K562 (cell line): ENCODE measurements at regions not wholly inside any gene's neighbourhood (a gene's known extent, or its start where the extent isn't known, plus 50 kb on each side); places are given as distances from the start of the nearest gene placed in this dataset.
A peak's percentile ranks its signal among the peaks of the same experiment; 100 is the strongest.

ENCODE experiments used
- C11orf30 ChIP-seq: fragments of 450-650 bp; IDR thresholded peaks from 2 replicates; pipeline ENCODE4 v1.6.1; 2016; ENCODE audit warnings: low read depth, mild to moderate bottlenecking
- FIP1L1 ChIP-seq: fragments of 200-400 bp; formaldehyde crosslinking; IDR thresholded peaks from 2 replicates; pipeline ENCODE4 v1.6.1; 2018; ENCODE audit warnings: mild to moderate bottlenecking, low read depth, low read length; ENCODE audit not compliant: poor library complexity, severe bottlenecking
- HOXB6 ChIP-seq: fragments of 250-450 bp; sonication (Bioruptor Pico); IDR thresholded peaks from 2 replicates; pipeline ENCODE4 v1.5.1; 2022; ENCODE audit warnings: mild to moderate bottlenecking, borderline replicate concordance
- MAFG ChIP-seq: fragments of 450-650 bp; conservative IDR thresholded peaks from 2 replicates; pipeline ENCODE4 v1.6.1; 2016; ENCODE audit warnings: missing genetic modification characterization, missing compliant biosample characterization
- NEUROD1 ChIP-seq: fragments of 150-350 bp; IDR thresholded peaks from 2 replicates; pipeline ENCODE4 v1.6.1; 2014; ENCODE audit warnings: borderline replicate concordance, low read length, low read depth; ENCODE audit not compliant: partially characterized antibody
- RBBP5 ChIP-seq: fragments of 200-600 bp; sonication (generic); IDR thresholded peaks from 2 replicates; pipeline ENCODE4 v1.6.1; 2012; ENCODE audit warnings: borderline replicate concordance, mild to moderate bottlenecking, low read length, control low read depth, inconsistent platforms; ENCODE audit not compliant: insufficient read depth, poor library complexity, severe bottlenecking
- TEAD4 ChIP-seq, 2 experiments: sonication (generic) in 1 of 2; formaldehyde crosslinking in 1 of 2; IDR thresholded peaks; 2 replicates each; pipeline versions ENCODE4 v1.6.1 to v1.8.0; 2012 to 2022; ENCODE audit warnings: borderline replicate concordance in 1 of 2, inconsistent platforms in 1 of 2, low read length in 1 of 2, mild to moderate bottlenecking in 1 of 2, missing genetic modification reagents in 1 of 2
- TF ChIP-seq, protein P1 (sequence below): sonication (generic); formaldehyde crosslinking; IDR thresholded peaks from 2 replicates; pipeline ENCODE4 v1.8.1; 2023; ENCODE audit warnings: mild to moderate bottlenecking, missing genetic modification reagents
- TF ChIP-seq, protein P2 (sequence below): sonication (generic); formaldehyde crosslinking; IDR thresholded peaks from 2 replicates; pipeline ENCODE4 v1.8.0; 2022; ENCODE audit warnings: missing genetic modification reagents, mild to moderate bottlenecking, borderline replicate concordance

DNA sequence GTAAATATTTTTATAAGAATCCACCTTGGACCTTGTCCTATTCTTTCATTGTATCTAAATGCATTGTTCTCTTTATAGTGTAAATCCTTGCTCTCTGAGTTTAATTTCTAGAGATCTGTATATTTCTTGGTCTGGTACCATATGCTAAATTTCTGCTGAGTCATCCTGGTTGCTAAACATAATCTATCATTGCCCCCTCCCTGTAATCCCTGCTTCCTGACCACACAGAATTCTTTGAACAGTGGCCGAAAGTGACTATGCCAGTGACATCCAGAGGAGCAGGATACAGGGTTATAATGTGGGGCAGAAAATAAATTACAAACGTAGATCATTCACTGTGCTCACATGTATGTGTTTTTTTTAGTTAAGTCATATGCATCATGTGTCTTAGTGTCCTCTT is 143.1 kb downstream of the DIPK2A start (continued):
- TF ChIP-seq NEUROD1 (no peak), RBBP5 (no peak), MAFG (tag) (peak; percentile 92), TEAD4 (IDR thresholded peaks at IDR 0.05; ENCODE audit: low read length) (no peak), TEAD4 (CRISPR knock-in tag; IDR thresholded peaks at IDR 0.05; ENCODE audit: borderline replicate concordance) (no peak), C11orf30 (peak; percentile 51), HOXB6 (CRISPR knock-in tag) (no peak), FIP1L1 (no peak)
- TF ChIP-seq, protein P1, sequence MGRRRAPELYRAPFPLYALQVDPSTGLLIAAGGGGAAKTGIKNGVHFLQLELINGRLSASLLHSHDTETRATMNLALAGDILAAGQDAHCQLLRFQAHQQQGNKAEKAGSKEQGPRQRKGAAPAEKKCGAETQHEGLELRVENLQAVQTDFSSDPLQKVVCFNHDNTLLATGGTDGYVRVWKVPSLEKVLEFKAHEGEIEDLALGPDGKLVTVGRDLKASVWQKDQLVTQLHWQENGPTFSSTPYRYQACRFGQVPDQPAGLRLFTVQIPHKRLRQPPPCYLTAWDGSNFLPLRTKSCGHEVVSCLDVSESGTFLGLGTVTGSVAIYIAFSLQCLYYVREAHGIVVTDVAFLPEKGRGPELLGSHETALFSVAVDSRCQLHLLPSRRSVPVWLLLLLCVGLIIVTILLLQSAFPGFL (CRISPR knock-in tag) = no peak
- TF ChIP-seq, protein P2, sequence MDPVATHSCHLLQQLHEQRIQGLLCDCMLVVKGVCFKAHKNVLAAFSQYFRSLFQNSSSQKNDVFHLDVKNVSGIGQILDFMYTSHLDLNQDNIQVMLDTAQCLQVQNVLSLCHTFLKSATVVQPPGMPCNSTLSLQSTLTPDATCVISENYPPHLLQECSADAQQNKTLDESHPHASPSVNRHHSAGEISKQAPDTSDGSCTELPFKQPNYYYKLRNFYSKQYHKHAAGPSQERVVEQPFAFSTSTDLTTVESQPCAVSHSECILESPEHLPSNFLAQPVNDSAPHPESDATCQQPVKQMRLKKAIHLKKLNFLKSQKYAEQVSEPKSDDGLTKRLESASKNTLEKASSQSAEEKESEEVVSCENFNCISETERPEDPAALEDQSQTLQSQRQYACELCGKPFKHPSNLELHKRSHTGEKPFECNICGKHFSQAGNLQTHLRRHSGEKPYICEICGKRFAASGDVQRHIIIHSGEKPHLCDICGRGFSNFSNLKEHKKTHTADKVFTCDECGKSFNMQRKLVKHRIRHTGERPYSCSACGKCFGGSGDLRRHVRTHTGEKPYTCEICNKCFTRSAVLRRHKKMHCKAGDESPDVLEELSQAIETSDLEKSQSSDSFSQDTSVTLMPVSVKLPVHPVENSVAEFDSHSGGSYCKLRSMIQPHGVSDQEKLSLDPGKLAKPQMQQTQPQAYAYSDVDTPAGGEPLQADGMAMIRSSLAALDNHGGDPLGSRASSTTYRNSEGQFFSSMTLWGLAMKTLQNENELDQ (CRISPR knock-in tag) = no peak
